ENCODE measurements at regions not wholly inside any gene's neighbourhood (a gene's known extent, or its start where the extent isn't known, plus 50 kb on each side); places are given as distances from the start of the nearest gene placed in this dataset.
"Not testable (repeated sequence)": the region's sequence is repeated elsewhere in the genome, so short reads cannot be mapped to it uniquely, and the experiment has no call there.

- not testable (repeated sequence) for DNase-seq
Observed at GRCh38 chr9:87049929-87050608, 102.8 kb upstream of the GAS1 start.

GRCh38 chr9:87054999-87055686 lies 107.8 kb upstream of the GAS1 start:
- no peak for DNase-seq

DNA sequence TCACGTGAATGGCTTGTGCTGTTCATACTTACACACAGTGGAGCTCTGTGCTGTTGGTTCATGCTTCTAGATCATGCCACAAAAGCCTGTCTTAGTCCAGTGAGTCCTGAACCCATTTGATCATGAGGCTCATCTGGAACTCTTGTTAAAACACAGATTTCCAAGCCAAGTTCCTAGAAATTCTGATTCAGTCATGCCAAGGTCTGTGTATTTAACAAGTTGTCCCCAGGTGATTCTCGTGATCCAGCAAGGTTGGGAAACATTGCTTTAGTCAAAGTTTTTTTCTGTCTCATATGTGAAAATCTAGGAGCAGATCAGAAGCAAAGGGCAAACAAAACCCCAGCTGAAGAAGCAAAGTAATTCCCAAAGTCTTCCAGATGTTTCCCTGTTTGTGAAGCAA lies 112.5 kb upstream of the GAS1 start:
- no peak for DNase-seq

- DNase-seq = no peak
Observed at GRCh38 chr9:87062746-87063145, 115.4 kb upstream of the GAS1 start.

GRCh38 chr9:87063246-87063645 lies 115.9 kb upstream of the GAS1 start:
- no peak for DNase-seq

- no peak for DNase-seq
Observed at GRCh38 chr9:87063871-87064270, 116.6 kb upstream of the GAS1 start.

GRCh38 chr9:87064311-87064710 lies 117.0 kb upstream of the GAS1 start:
- no peak for DNase-seq

DNA sequence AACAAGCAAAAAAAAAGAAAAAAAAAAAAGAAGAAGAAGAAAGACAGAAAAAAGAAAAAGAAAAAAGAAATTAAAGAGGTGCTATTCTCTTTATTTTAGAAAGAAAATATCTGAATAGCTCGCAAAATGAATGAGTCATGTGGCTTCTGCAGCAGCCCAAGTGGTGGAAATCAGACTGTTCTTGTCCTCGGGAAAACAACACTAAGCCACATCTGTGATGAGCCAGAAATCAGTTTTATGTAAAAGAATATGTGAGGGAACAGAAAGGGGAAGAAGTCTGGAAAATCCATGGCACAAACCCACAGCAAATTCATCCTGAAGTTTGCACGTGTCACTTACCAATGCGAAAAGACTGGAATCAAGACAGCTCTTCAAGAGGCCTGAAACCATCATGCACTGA lies 118.7 kb upstream of the GAS1 start:
- no peak for DNase-seq

- no peak for DNase-seq
Observed at GRCh38 chr9:87067426-87067825, 120.1 kb upstream of the GAS1 start.

DNA sequence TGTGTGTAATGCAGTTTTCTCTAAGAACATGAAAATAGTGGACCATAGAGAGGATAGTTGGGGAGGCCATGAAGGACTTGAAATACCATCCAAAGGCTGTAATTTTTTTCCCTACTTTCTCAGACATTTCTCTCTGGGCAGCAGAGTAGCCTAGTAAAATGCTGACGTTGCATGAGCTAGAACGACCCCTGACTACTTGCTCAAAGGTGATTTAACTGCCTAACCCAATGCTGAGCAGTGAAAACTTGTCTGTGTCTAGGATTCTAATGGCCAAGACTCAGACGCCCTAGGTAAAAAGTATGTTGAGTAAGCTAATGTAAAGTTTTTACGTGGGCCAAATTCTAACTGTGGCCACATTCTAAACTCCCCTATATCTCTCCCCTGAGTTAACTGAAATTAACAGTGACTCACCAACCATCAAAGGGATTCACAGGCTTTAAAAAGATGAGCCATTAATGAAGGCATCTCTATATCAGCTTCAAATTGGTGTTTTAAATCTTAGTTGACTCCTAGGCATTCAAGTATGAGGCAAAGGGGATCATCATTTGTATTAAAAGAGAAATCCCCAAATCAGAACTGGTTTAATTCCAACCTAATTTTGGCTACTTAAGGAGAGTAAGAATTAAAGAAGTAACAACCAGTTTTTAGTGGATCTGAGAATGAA lies 121.0 kb upstream of the GAS1 start:
- DNase-seq = no peak

GRCh38 chr9:87069690-87070089 lies 122.4 kb upstream of the GAS1 start:
- DNase-seq = no peak

- no peak for DNase-seq
Observed at GRCh38 chr9:87070336-87070735, 123.0 kb upstream of the GAS1 start.

- DNase-seq = no peak
Observed at GRCh38 chr9:87071473-87071872, 124.2 kb upstream of the GAS1 start.

GRCh38 chr9:87073692-87074091 lies 126.4 kb upstream of the GAS1 start:
- DNase-seq = no peak

GRCh38 chr9:87075537-87075936 lies 128.2 kb upstream of the GAS1 start:
- DNase-seq = no peak

- no peak for DNase-seq
Observed at GRCh38 chr9:87076825-87077224, 129.5 kb upstream of the GAS1 start.

- no peak for DNase-seq
Observed at GRCh38 chr9:87077986-87078385, 130.7 kb upstream of the GAS1 start.

- no peak for DNase-seq
Observed at GRCh38 chr9:87080512-87081264, 133.4 kb upstream of the GAS1 start.

DNA sequence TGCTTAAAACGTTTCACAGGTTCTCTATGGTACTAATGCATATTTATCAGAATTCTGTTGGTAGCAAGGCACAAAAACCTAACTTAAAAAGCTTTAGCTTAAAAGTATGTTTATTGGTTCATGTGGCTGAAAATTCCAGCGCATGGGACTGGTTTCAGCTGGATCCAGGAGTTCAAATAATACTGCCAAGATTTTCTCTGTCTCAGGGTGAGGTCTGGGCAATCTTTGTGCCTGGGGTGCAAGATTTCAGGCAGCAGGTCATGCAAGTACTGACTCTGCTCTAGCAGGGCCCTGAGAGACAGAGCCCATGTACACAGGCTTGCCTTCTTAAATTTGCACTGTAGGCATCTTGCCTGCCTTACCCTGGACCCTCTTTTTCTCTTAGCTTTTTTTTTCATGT lies 134.2 kb upstream of the GAS1 start:
- no peak for DNase-seq

GRCh38 chr9:87083986-87084385 lies 136.7 kb upstream of the GAS1 start:
- no peak for DNase-seq

- DNase-seq = no peak
Observed at GRCh38 chr9:87084407-87084806, 137.1 kb upstream of the GAS1 start.

- DNase-seq = no peak
Observed at GRCh38 chr9:87085073-87085472, 137.8 kb upstream of the GAS1 start.

- no peak for DNase-seq
Observed at GRCh38 chr9:87085521-87085920, 138.2 kb upstream of the GAS1 start.
